ENCODE measurements at regions not wholly inside any gene's neighbourhood (a gene's known extent, or its start where the extent isn't known, plus 50 kb on each side); places are given as distances from the start of the nearest gene placed in this dataset.
A peak's percentile ranks its signal among the peaks of the same experiment; 100 is the strongest.

GRCh38 chr2:45248214-45248613 lies 239.0 kb upstream of the SIX2 start:
- DNase-seq, result no peak

- no peak for DNase-seq
These were observed 235.7 kb upstream of the SIX2 start for GRCh38 chr2:45244928-45245327.

DNA sequence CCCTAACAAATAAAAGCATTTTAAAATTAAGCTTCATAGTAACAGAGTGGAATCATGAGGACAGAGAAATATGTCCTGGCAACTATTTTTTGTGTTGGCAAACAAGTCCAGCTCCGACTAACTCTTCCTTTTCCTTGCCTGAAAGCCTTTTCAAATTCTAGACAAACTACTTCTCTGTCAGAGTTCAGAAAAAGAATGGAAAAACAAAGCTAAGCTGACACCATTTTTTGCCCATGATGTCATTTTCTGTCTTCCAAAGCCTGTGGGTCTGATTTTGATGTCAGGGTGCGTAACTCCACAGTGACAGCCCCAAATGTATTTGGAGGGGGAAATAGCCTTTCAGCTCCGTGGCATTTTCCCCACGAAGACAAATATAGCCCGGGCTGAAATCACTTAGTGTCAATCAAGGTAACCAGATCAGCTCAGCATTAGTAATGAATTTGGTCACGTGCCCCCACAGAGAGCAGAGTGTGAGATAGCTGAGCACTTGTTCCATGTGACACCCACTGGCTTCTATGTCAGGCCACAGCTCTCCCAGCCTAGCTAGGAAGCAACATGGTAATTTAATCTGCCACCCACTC lies 233.0 kb upstream of the SIX2 start:
- DNase-seq, result peak; percentile 16

GRCh38 chr2:45241061-45241561 lies 231.9 kb upstream of the SIX2 start:
- no peak for DNase-seq

DNA sequence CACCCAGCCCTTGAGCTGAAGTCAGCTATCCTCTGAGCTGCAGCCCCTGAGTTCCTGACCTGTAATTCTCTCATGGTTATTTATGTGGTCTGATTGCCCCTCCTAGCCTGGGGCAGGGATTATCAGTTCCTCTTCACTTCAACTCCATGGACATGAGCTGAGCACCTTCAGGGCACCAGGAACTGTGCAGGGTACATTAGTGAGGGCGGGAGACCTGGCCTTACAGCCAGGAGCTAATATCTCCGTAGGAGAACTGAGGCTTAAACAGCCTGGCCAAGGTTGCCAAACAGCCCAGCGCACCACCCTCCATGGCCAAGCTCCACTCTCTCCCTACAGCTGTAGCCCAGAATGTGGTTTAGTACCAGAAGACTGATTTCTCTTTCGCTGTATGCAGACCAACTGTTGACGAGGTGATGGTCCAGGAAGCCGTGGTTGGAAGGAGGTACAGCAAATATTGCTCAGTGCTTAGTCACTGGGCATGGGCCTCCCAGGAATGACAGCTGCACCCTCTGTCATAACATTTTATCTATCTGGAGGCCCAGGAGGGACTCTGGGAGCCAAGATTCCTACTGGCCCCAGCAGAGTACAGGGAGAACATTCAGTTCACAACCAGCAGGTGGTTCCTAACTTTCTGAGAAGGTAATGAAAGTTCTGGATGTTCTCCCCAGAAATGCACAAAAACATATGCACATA lies 228.7 kb upstream of the SIX2 start:
- no peak for DNase-seq

GRCh38 chr2:45237128-45237527 lies 227.9 kb upstream of the SIX2 start:
- no peak for DNase-seq

DNA sequence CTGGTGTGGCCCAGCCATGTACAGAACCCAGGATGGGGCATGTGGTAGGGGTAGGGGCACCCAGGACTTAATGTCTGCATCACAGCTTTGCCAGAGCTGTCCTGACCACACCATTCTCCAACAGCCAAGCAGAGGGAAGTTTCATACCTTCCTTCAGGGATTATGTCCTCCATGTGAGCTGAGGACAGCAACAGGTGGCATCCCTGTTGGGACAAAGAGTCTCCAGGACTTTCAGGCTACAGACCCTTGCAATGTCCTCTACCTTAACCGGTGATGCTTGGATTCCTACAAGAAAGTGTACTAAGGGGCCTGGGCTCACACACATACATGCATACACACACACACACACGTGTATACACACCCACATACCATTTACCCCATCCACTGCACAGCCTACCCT lies 227.0 kb upstream of the SIX2 start:
- no peak for DNase-seq

DNA sequence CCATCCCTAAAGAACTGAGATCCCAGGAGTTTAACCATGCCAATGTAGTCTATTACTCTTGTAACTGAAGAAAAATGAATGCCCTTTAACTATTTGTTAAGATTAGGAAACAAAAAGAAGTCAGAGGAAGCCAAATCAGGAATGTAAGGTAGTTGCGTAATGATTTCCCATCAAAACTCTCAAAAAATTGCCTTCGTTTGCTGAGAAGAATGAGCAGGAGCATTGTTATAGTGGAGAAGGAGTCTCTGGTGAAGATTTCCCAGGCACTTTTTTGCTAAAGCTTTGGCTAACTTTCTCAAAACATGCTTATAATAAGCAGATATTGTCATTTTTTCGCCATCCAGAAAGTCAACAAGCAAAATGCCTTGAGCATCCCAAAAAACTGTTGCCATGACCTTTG lies 224.0 kb upstream of the SIX2 start:
- DNase-seq, result no peak

- DNase-seq, result no peak
These were observed 223.6 kb upstream of the SIX2 start for GRCh38 chr2:45232818-45233217.

GRCh38 chr2:45229411-45229810 lies 220.2 kb upstream of the SIX2 start:
- DNase-seq, result no peak

- DNase-seq, result no peak
These were observed 218.1 kb upstream of the SIX2 start for GRCh38 chr2:45227347-45227746.

- DNase-seq, result no peak
These were observed 215.7 kb upstream of the SIX2 start for GRCh38 chr2:45224993-45225380.

DNA sequence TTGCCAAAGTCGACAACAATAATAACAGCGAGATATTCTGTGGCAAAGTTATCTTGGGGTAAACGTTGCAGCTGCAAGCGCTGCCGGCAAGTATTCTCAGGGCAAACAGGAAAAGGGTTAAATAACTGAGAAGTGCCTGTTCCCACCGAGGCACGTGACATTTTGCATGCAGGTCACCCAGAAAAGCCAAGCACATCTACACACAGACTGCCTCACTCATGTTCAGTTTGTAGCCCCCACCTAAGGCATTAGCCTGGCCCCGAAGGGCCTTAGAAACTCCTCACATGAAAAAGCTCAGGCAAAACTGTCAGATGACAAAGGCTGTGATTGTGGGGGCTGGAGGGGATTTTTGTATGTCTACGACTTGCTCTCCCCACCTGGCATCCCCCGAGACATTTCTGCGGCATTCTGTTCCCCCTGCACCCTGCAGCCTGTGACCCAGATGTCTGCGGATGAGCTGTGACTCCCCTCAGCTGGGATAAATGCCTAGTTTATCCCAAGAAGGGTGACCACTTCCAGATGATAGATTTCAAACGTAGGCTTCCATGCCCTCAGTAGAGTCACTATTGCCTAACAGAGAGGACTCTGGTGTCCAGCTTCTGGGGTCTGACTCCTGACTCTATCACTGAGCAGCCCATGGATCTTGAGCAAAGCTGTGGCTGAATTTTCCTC lies 215.2 kb upstream of the SIX2 start:
- no peak for DNase-seq

DNA sequence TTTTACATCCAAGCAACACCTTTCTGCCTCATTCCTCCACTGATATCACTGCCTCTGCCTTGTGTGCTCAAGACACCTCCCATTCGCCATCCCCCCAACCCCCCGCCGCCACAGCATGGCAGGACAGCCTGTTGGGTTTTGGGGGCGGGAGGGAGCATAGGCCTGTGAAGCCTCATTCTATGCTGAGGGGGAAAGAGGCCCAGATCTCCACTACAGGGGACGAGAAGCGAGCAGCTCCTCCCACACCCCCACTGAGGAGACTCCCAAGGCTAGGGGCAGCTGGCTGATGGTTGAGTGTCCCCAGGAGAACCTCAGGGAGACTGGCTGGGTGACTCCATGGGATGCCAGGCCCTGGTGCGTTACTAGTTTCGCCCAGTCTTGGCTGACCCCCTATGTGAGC lies 214.3 kb upstream of the SIX2 start:
- no peak for DNase-seq

DNA sequence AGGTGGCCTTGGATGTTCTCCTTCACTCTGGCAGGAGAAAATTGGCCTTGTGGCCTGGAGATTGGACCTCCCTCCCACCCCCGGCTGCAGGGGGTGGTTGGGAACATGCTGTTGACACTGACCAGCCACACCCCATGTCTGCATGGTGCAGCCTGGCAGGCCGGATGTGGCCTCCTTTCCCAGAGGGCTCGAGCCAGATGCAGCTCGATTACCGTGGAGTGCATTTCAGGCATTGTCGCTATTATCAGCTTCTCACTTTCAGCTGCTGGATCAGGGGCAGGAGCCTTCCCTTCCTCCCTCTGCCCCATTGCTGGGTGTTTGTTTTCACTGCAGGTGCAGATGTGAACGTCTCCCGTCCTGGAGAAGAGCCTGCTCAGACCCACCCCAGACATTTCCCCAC lies 211.0 kb upstream of the SIX2 start:
- no peak for DNase-seq

GRCh38 chr2:45218931-45219339 lies 209.7 kb upstream of the SIX2 start:
- DNase-seq, result no peak

GRCh38 chr2:45218297-45218696 lies 209.0 kb upstream of the SIX2 start:
- no peak for DNase-seq

DNA sequence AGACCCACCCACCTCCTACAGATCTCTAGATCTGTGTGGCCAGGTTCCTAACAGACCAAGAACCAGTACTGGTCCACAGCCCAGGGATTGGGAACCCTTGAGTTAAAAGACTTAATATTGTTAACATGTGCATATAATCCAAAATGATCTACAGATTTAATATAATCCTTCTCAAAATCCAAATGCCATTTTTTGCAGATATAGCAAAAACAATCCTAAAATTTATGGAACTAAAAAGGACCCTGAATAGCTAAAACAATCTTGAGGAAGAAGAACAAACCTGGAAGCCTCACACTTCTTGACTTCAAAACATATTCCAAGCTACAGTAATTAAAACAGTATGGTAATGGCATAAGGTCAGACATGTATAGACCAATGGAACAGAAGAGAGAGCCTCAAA lies 206.9 kb upstream of the SIX2 start:
- DNase-seq, result no peak

- DNase-seq, result no peak
These were observed 205.3 kb upstream of the SIX2 start for GRCh38 chr2:45214550-45214949.

- no peak for DNase-seq
These were observed 203.8 kb upstream of the SIX2 start for GRCh38 chr2:45212953-45213635.

- DNase-seq, result no peak
These were observed 202.4 kb upstream of the SIX2 start for GRCh38 chr2:45211636-45212035.

- DNase-seq, result no peak
These were observed 201.4 kb upstream of the SIX2 start for GRCh38 chr2:45210462-45211195.

- no peak for DNase-seq
These were observed 200.6 kb upstream of the SIX2 start for GRCh38 chr2:45209875-45210274.

Data from midbrain (tissue), 1 donor.